Osteoblast (primary cell): ENCODE measurements at regions not wholly inside any gene's neighbourhood (a gene's known extent, or its start where the extent isn't known, plus 50 kb on each side); places are given as distances from the start of the nearest gene placed in this dataset.

Source experiments
- DNase-seq: peaks from one replicate; pipeline ENCODE4 v3.0.0; 2011; ENCODE audit warnings: low spot score, mixed read lengths; ENCODE audit not compliant: insufficient read length; ENCODE audit errors: missing footprints
- H2AFZ ChIP-seq: 2 replicates; pipeline ENCODE4 v1.6.0; 2011; ENCODE audit warnings: mild to moderate bottlenecking, low read length
- H3K27ac ChIP-seq: 2 replicates; pipeline ENCODE4 v1.5.1; 2011; ENCODE audit warnings: mild to moderate bottlenecking, low read depth, low read length, moderate library complexity
- H3K27me3 ChIP-seq: 2 replicates; pipeline ENCODE4 v1.6.0; 2012; ENCODE audit warnings: mild to moderate bottlenecking, control low read depth, inconsistent platforms, low read length, moderate library complexity; ENCODE audit not compliant: insufficient read depth
- H3K36me3 ChIP-seq: 2 replicates; pipeline ENCODE4 v1.5.1; 2011; ENCODE audit warnings: mild to moderate bottlenecking, low read length, control low read depth, moderate library complexity; ENCODE audit not compliant: insufficient read depth
- H3K4me1 ChIP-seq: 2 replicates; pipeline ENCODE4 v1.5.1; 2011; ENCODE audit warnings: mild to moderate bottlenecking, low read length, control low read depth, moderate library complexity; ENCODE audit not compliant: insufficient read depth
- H3K4me2 ChIP-seq: 2 replicates; pipeline ENCODE4 v1.6.0; 2011; ENCODE audit warnings: mild to moderate bottlenecking, low read length; ENCODE audit not compliant: insufficient read depth
- H3K4me3 ChIP-seq: fragments of 200-600 bp; sonication (generic); 3 replicates; pipeline ENCODE4 v1.5.1; 2012; ENCODE audit warnings: mild to moderate bottlenecking, low read length, inconsistent platforms; ENCODE audit not compliant: insufficient read depth
- H3K79me2 ChIP-seq: 2 replicates; pipeline ENCODE4 v1.6.0; 2012; ENCODE audit warnings: mild to moderate bottlenecking, low read length, control low read depth, inconsistent platforms; ENCODE audit not compliant: insufficient read depth
- H3K9me3 ChIP-seq: 2 replicates; pipeline ENCODE4 v1.5.1; 2011; ENCODE audit warnings: low read depth, low read length, control low read depth
- H4K20me1 ChIP-seq: 2 replicates; pipeline ENCODE4 v1.6.0; 2012; ENCODE audit warnings: mild to moderate bottlenecking, low read length, control low read depth; ENCODE audit not compliant: insufficient read depth
- TF ChIP-seq, protein P1 (sequence below): IDR thresholded peaks from 2 replicates; pipeline ENCODE4 v1.5.1; 2011; ENCODE audit warnings: mild to moderate bottlenecking, low read depth, low read length, moderate library complexity; ENCODE audit errors: extremely low read depth

DNA sequence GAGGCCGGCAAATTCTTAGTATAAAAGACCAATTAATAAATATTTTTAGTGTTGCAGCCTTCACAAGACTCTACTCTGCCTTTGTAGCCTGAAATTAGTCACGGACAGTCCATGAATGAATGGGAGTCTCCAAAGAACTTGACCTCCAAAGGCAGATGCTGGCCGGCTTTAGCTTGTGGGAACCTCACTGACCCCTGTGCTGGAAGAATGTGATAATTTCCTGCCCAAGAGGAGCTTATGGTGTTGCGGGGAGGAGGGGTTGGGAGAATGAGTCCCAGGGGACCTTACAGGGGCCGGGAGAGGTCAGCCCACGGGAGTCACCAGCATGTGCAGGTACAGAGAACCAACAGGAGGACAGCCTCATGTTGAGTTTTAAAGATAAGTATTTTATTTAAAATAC is 143.1 kb downstream of the IRX2 start:
- H3K9me3 ChIP-seq = peaks cover 4% of the 10 kb centered on the region
- no peaks in the 10 kb centered on the region for H3K27me3 ChIP-seq
- TF ChIP-seq, protein P1, sequence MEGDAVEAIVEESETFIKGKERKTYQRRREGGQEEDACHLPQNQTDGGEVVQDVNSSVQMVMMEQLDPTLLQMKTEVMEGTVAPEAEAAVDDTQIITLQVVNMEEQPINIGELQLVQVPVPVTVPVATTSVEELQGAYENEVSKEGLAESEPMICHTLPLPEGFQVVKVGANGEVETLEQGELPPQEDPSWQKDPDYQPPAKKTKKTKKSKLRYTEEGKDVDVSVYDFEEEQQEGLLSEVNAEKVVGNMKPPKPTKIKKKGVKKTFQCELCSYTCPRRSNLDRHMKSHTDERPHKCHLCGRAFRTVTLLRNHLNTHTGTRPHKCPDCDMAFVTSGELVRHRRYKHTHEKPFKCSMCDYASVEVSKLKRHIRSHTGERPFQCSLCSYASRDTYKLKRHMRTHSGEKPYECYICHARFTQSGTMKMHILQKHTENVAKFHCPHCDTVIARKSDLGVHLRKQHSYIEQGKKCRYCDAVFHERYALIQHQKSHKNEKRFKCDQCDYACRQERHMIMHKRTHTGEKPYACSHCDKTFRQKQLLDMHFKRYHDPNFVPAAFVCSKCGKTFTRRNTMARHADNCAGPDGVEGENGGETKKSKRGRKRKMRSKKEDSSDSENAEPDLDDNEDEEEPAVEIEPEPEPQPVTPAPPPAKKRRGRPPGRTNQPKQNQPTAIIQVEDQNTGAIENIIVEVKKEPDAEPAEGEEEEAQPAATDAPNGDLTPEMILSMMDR = no peak

DNA sequence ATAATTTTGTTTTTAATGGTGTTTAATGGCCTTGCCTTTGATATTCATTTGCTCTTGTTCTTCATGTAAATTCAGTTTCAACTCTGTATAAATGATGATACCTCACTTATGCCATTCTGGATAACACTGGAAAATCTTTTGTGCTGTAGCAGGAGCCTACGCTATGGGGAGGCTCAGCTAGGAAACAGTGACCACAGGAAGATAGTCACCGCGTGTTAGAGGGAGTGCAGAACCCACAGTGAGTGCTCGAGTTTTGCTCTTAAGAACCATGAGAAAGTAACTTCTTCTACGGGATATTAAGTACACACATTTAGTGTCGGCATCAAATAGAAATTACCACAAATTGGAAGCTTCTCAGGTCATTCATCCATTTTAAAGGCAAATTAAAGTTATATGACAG is 143.9 kb downstream of the IRX2 start:
- no peak overlapping the region for H3K4me2 ChIP-seq
- H2AFZ ChIP-seq = no peak overlapping the region
- peaks cover 4% of the 10 kb centered on the region for H3K9me3 ChIP-seq
- H3K79me2 ChIP-seq = no peaks in the 10 kb centered on the region
- DNase-seq = no peak
- no peaks in the 10 kb centered on the region for H3K27me3 ChIP-seq
- H3K4me3 ChIP-seq = no peak overlapping the region
- H3K36me3 ChIP-seq = no peaks in the 10 kb centered on the region
- TF ChIP-seq, protein P1 = no peak
- H4K20me1 ChIP-seq = no peaks in the 10 kb centered on the region
- H3K27ac ChIP-seq = no peak overlapping the region
- no peaks in the 10 kb centered on the region for H3K4me1 ChIP-seq

More for the DNA sequence above, 143.1 kb downstream of the IRX2 start:
- no peak overlapping the region for H3K27ac ChIP-seq
- no peak overlapping the region for H3K4me3 ChIP-seq
- no peak for DNase-seq
- H3K4me2 ChIP-seq = no peak overlapping the region
- H3K79me2 ChIP-seq = no peaks in the 10 kb centered on the region
- no peak overlapping the region for H2AFZ ChIP-seq
- no peaks in the 10 kb centered on the region for H4K20me1 ChIP-seq
- H3K4me1 ChIP-seq = no peaks in the 10 kb centered on the region
- H3K36me3 ChIP-seq = no peaks in the 10 kb centered on the region

DNA sequence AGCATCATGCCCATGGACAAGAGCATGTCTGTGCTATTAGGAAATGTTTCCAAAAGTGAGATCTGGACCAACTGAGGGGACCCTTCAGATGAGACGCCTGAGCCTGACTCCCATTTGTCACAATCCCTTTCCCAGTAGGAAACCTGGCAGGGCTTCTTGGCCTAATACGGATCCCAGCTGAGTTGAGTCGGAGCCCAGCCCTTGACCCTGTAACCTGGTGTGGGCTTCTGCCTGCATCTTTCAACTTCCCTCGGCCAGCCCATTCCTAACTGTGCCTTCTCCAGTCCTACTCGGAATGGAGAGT is 148.3 kb downstream of the IRX2 start:
- Histone ChIP-seq H4K20me1 (no peaks in the 10 kb centered on the region), H3K9me3 (no peaks in the 10 kb centered on the region), H3K27me3 (no peaks in the 10 kb centered on the region), H3K27ac (no peak overlapping the region), H3K4me3 (no peak overlapping the region), H3K36me3 (no peaks in the 10 kb centered on the region), H3K4me1 (no peaks in the 10 kb centered on the region), H3K4me2 (no peak overlapping the region), H3K79me2 (no peaks in the 10 kb centered on the region), H2AFZ (no peak overlapping the region)
- TF ChIP-seq, protein P1 = no peak
- DNase-seq = no peak

DNA sequence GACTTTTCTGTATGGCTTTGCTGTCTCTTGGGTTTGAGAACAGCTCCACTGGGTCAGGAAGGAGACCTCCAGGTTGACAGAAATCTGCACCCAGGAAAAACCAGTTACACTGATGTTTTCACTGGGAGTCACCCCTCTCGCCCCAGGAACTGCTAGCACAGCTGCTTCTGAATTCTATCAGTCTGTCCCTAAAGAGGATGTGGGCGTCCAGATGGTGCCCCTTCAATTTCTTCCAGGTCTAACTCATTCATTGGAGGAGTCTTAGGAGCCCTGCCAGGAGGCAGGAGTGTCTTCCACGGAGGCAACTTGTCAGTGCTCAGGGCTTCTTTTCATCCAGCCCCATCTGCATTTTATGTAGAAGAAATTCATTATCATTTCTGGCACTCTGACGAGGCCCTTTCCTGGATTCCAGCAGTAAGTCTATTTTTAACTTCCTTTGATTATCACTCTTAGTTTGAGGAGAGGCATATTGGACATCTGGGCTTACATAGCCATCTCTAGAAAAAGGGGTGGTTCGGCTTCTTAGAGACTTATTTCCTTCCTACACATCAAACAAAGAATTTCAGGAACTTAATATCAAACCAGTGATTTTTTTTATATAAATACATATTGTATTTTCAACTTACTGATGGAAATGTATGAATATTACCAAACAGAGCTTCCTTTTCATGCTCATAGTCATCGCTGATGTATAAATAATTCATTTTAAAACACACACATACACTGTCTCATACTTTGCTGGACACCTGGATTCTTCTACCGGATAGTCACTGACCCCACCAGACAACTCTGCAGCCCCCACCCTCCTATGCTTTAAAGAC is 148.8 kb downstream of the IRX2 start:
- no peaks in the 10 kb centered on the region for H3K4me1 ChIP-seq

More for the DNA sequence above, 148.8 kb downstream of the IRX2 start:
- DNase-seq = no peak
- H3K27me3 ChIP-seq = no peaks in the 10 kb centered on the region
- H3K79me2 ChIP-seq = no peaks in the 10 kb centered on the region
- H3K4me3 ChIP-seq = no peak overlapping the region
- H3K27ac ChIP-seq = no peak overlapping the region
- TF ChIP-seq, protein P1 = no peak
- H3K4me2 ChIP-seq = no peak overlapping the region
- no peaks in the 10 kb centered on the region for H3K9me3 ChIP-seq
- no peak overlapping the region for H2AFZ ChIP-seq
- no peaks in the 10 kb centered on the region for H3K36me3 ChIP-seq
- no peaks in the 10 kb centered on the region for H4K20me1 ChIP-seq
